SK-N-SH (cell line): ENCODE measurements at regions not wholly inside any gene's neighbourhood (a gene's known extent, or its start where the extent isn't known, plus 50 kb on each side); places are given as distances from the start of the nearest gene placed in this dataset.

Experiments used
- EZH2phosphoT487 ChIP-seq: fragments of 200-600 bp; sonication (generic); IDR thresholded peaks from 2 replicates; pipeline ENCODE4 v1.6.1; 2017; ENCODE audit warnings: low read depth, mixed run types, mild to moderate bottlenecking, antibody characterized with exemption, moderate library complexity, borderline replicate concordance
- POLR2AphosphoS5 ChIP-seq: IDR thresholded peaks from 2 replicates; pipeline ENCODE4 v1.6.1; 2012; ENCODE audit warnings: low read depth, low read length
- RAD21 ChIP-seq: IDR thresholded peaks from 2 replicates; pipeline ENCODE4 v1.6.1; 2012; ENCODE audit warnings: mild to moderate bottlenecking, low read length
- SMC3 ChIP-seq: IDR thresholded peaks from 2 replicates; pipeline ENCODE4 v1.6.1; 2012; ENCODE audit warnings: low read depth, low read length, improper control_type of control experiment
- TF ChIP-seq, protein P1 (sequence below): fragments of 200-600 bp; sonication (generic); IDR thresholded peaks from 2 replicates; pipeline ENCODE4 v1.6.1; 2017; ENCODE audit warnings: antibody characterized with exemption, mild to moderate bottlenecking, moderate library complexity
- TF ChIP-seq, protein P2 (sequence below): IDR thresholded peaks from 2 replicates; pipeline ENCODE4 v1.6.1; 2012; ENCODE audit warnings: mild to moderate bottlenecking, low read depth, low read length, moderate library complexity
- TF ChIP-seq, protein P3 (sequence below): fragments of 150-350 bp; IDR thresholded peaks from 2 replicates; pipeline ENCODE4 v1.6.1; 2017; ENCODE audit warnings: antibody characterized with exemption, low read length, low read depth, borderline replicate concordance

DNA sequence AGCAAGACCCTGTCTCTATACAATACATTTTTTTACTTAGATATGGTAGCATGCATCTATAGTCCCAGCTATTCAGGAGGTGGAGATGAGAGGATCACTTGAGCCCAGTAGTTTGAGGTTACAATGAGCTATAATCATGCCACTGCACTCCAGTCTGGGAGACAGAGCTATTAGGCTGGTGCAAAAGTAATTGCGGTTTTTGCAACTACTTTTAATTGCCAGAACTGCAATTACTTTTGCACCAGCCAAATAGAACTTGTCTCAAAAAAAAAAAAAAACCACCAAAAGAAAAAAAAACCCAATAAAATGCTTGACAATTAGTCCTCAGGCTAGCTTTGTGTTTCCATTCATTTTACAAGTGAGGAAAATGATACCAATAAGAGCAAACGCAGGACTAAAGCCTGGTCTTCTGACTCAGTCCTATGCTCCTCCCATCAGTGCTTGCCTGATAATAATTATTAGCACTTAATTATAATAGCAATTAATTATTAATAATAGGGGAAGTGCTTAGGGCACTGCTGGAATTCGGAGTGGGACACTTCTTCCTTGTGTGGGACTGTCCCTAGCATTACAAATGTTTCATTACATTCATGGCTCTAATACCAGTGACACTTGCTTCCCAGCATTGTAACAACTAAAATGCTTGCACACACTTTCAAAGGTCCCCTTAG is 73.1 kb upstream of the TAF1L start:
- TF ChIP-seq EZH2phosphoT487, result no peak
- TF ChIP-seq, protein P1, sequence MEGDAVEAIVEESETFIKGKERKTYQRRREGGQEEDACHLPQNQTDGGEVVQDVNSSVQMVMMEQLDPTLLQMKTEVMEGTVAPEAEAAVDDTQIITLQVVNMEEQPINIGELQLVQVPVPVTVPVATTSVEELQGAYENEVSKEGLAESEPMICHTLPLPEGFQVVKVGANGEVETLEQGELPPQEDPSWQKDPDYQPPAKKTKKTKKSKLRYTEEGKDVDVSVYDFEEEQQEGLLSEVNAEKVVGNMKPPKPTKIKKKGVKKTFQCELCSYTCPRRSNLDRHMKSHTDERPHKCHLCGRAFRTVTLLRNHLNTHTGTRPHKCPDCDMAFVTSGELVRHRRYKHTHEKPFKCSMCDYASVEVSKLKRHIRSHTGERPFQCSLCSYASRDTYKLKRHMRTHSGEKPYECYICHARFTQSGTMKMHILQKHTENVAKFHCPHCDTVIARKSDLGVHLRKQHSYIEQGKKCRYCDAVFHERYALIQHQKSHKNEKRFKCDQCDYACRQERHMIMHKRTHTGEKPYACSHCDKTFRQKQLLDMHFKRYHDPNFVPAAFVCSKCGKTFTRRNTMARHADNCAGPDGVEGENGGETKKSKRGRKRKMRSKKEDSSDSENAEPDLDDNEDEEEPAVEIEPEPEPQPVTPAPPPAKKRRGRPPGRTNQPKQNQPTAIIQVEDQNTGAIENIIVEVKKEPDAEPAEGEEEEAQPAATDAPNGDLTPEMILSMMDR, result no peak
- no peak for TF ChIP-seq RAD21
- TF ChIP-seq, protein P2, sequence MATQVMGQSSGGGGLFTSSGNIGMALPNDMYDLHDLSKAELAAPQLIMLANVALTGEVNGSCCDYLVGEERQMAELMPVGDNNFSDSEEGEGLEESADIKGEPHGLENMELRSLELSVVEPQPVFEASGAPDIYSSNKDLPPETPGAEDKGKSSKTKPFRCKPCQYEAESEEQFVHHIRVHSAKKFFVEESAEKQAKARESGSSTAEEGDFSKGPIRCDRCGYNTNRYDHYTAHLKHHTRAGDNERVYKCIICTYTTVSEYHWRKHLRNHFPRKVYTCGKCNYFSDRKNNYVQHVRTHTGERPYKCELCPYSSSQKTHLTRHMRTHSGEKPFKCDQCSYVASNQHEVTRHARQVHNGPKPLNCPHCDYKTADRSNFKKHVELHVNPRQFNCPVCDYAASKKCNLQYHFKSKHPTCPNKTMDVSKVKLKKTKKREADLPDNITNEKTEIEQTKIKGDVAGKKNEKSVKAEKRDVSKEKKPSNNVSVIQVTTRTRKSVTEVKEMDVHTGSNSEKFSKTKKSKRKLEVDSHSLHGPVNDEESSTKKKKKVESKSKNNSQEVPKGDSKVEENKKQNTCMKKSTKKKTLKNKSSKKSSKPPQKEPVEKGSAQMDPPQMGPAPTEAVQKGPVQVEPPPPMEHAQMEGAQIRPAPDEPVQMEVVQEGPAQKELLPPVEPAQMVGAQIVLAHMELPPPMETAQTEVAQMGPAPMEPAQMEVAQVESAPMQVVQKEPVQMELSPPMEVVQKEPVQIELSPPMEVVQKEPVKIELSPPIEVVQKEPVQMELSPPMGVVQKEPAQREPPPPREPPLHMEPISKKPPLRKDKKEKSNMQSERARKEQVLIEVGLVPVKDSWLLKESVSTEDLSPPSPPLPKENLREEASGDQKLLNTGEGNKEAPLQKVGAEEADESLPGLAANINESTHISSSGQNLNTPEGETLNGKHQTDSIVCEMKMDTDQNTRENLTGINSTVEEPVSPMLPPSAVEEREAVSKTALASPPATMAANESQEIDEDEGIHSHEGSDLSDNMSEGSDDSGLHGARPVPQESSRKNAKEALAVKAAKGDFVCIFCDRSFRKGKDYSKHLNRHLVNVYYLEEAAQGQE, result no peak
- no peak for TF ChIP-seq SMC3
- TF ChIP-seq POLR2AphosphoS5, result no peak
- TF ChIP-seq, protein P3, sequence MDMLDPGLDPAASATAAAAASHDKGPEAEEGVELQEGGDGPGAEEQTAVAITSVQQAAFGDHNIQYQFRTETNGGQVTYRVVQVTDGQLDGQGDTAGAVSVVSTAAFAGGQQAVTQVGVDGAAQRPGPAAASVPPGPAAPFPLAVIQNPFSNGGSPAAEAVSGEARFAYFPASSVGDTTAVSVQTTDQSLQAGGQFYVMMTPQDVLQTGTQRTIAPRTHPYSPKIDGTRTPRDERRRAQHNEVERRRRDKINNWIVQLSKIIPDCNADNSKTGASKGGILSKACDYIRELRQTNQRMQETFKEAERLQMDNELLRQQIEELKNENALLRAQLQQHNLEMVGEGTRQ, result no peak
